GM12875 (cell line): ENCODE measurements at regions not wholly inside any gene's neighbourhood (a gene's known extent, or its start where the extent isn't known, plus 50 kb on each side); places are given as distances from the start of the nearest gene placed in this dataset.

Experiments
- H3K4me3 ChIP-seq: one replicate; pipeline ENCODE4 v1.5.1; 2011; ENCODE audit warnings: low read depth, low read length, control low read depth
- TF ChIP-seq, protein P1 (sequence below): IDR thresholded peaks from 2 replicates; pipeline ENCODE4 v1.5.1; 2011; ENCODE audit warnings: low read depth, mild to moderate bottlenecking, control low read depth, inconsistent platforms, low read length, moderate library complexity, borderline replicate concordance; ENCODE audit not compliant: insufficient read depth

DNA sequence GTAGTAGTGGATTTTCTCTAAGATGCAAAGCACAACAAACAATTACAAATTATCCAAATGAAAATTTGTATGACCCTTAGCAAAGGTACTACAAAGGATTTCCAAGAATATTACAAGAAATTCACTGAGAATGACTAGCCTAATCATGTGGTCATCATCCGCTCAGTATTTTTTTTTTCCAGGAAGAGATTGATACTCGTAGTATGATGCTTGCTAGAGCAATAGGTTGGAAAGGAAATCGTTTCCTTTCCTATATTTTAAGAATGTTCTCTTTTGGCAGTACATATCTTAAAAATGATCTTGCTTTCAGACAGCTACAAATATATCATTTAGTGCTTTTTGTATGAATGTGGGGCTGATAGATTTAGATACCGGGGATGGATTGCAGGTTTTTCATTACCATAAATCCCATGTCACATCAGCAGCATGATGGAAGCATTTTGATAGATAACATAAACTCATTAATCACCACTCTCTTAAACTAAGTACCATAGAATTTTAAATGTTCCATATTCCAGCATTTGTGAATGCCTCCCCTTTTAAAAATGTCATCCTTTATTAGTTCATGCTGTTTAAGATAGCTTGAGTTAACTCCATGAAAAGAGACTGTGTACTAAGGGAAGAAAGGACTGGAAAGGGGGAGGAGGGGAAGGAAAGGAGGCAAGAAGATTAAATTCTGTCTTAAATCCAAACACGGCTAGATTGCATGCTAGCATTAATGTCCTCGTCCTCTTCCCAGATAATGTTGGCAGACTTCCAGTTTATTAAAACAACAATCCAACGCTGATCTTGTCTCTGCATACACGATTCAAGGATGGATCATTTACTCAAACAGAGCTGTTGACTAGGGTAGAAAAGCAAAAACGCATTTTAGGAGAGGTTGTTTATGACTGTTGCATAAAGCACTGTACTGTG, 311.7 kb upstream of the ZNF608 start:
- no peak overlapping the region for H3K4me3 ChIP-seq
- TF ChIP-seq, protein P1, sequence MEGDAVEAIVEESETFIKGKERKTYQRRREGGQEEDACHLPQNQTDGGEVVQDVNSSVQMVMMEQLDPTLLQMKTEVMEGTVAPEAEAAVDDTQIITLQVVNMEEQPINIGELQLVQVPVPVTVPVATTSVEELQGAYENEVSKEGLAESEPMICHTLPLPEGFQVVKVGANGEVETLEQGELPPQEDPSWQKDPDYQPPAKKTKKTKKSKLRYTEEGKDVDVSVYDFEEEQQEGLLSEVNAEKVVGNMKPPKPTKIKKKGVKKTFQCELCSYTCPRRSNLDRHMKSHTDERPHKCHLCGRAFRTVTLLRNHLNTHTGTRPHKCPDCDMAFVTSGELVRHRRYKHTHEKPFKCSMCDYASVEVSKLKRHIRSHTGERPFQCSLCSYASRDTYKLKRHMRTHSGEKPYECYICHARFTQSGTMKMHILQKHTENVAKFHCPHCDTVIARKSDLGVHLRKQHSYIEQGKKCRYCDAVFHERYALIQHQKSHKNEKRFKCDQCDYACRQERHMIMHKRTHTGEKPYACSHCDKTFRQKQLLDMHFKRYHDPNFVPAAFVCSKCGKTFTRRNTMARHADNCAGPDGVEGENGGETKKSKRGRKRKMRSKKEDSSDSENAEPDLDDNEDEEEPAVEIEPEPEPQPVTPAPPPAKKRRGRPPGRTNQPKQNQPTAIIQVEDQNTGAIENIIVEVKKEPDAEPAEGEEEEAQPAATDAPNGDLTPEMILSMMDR: no peak

DNA sequence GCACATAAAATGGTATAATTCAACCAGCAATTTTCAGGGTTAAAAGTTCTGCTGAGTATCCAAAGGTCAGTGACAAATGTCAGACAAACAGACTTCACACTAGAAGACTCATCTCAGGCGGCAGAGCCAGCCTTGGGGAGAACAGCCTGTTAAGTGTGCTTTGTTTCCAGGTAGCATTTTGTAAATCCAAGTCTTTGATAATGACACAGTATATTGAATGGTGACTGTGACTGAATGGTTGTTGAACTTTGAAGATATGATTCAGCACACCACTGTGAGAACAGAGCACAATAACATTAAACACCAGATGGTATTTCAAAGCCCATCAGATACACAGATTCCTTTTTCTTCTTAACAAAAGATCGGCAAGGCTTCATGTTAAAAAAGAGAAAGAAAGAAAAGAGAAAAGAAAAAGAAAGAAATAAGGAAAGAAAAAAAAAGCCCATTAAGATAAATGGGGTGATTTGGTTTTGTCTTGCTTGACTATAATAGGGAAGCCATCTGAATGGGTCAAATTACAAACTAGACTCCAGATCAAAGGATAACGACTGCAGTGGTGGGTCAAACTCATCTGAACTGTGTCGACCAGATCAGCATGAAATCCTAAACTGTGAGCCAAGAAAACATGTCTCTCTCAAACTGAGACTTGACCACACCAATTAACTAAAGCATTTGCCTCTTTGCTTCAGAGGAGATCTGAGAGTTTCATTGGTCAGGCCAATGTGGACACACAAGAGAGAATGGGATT, 313.0 kb upstream of the ZNF608 start:
- TF ChIP-seq, protein P1: no peak
- H3K4me3 ChIP-seq: no peak overlapping the region

DNA sequence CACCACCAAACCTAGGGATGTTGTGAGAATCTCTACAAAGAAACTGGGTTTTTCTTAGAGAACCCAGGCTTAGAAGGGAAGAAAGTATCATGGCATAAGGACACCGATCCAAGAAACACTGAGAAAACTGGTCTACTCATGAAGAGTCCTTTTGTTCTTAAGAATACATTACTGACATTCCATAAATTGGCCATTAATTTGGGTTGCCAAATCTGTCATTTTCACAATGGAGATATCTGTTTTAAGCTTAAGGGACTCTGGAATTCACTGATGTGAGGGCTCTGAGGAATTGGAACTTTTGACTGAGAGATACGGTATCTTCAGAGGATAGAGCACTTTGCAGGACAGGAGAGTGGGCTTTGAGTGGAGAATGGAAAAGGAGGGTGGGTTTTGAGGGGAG, 315.3 kb upstream of the ZNF608 start:
- H3K4me3 ChIP-seq: no peak overlapping the region
- TF ChIP-seq, protein P1: no peak

DNA sequence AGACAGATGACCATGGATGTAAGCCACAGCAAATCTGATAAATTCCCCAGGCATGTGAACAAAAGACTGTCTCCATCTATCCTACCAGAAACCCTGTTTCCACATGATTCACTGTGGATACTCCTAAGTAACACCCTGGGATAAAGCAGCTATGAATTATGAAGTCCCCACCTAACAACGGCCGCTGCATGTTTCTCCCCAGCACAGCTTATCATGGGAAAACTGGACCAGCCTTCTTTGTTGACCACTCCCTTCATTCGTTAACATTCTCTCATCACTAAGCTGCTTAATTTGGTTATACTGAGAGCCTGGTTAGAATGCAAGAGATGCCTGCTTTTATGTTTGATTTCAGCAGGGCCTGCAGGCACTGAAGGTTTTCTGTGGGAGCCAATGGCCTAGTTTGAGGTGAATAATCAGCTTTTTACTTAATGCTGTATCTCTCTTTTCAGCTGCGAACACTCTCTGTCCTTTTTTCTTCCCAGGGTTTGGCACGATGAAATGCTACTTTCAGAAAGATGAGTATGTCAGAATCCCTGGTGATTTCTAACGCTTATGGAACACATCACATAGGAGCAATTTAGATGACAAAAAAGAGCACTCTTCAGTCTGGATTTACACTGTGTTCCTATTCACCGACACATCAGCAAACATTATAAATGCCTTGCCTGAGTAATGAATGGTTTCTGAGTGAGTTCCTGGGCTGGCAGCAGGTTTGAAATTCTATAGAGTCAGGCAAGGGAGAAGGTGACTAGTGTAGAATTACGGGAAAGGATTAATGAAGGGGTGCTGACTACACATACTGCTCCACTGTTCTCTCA, 318.4 kb upstream of the ZNF608 start:
- H3K4me3 ChIP-seq: no peak overlapping the region
- TF ChIP-seq, protein P1: no peak

DNA sequence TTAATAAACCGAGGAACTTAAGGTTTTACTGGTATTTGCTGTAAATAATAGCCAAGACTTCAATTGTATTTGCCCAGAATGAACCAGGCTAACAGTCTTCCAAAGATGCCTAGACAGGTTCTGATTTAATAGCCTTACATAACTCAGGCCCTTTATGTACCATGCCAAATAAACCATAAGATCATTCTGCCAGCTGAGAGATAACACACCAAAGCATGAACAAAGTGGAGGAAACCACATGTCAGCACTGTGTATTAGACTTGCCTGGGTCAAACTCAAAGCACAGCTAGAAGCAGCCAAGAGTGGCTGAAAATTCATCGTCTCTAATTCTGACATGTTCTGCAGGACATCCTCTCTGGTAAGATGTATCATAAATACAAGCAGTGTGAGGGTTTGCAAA, 319.3 kb upstream of the ZNF608 start:
- TF ChIP-seq, protein P1: no peak
- no peak overlapping the region for H3K4me3 ChIP-seq

DNA sequence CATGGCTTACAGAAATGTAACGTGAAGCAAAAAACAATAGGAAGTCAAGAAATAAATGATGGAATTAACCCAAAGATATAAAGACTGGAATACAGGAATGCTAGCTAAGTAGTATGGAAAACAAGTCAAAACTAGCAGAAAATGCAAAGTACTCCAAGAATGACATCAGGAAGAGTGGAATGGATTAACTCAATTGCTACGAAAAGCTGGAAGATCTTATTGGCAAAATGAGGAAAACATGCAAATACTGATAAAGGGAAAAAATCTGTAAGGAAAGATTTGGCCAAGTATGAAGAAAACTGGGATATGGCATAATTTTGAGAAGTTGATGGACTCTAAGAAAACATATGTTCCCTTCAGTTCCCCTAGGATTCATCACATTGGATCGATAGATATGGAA, 324.5 kb upstream of the ZNF608 start:
- TF ChIP-seq, protein P1: no peak
- no peak overlapping the region for H3K4me3 ChIP-seq
